HUES64 (cell line): ENCODE measurements at regions not wholly inside any gene's neighbourhood (a gene's known extent, or its start where the extent isn't known, plus 50 kb on each side); places are given as distances from the start of the nearest gene placed in this dataset.

Experiments used
- H3K27ac ChIP-seq: 2 replicates; pipeline ENCODE4 v1.7.0; 2013; ENCODE audit warnings: low read depth, low read length, inconsistent platforms
- H3K27me3 ChIP-seq: 2 replicates; pipeline ENCODE4 v1.6.1; 2013; ENCODE audit warnings: mild to moderate bottlenecking, low read length; ENCODE audit not compliant: insufficient read depth
- H3K36me3 ChIP-seq: 2 replicates; pipeline ENCODE4 v1.6.1; 2013; ENCODE audit warnings: mild to moderate bottlenecking, low read length; ENCODE audit not compliant: insufficient read depth
- H3K4me1 ChIP-seq: 2 replicates; pipeline ENCODE4 v1.6.1; 2013; ENCODE audit warnings: mild to moderate bottlenecking, low read length, moderate library complexity; ENCODE audit not compliant: insufficient read depth
- H3K4me3 ChIP-seq: 2 replicates; pipeline ENCODE4 v1.5.1; 2013; ENCODE audit warnings: mild to moderate bottlenecking, low read length, moderate library complexity
- H3K9ac ChIP-seq: 2 replicates; pipeline ENCODE4 v1.6.1; 2013; ENCODE audit warnings: mild to moderate bottlenecking, low read depth, low read length
- H3K9me3 ChIP-seq: 2 replicates; pipeline ENCODE4 v1.6.1; 2013; ENCODE audit warnings: low read depth, low read length; ENCODE audit not compliant: insufficient read depth
- WGBS: fragments of 150-250, 120-280 bp; methylation state at CpG from one replicate; pipeline ENCODE4 v1.1.7; 2013; ENCODE audit warnings: missing lambda C conversion rate; 5-methylcytosine and 5-hydroxymethylcytosine counted together

DNA sequence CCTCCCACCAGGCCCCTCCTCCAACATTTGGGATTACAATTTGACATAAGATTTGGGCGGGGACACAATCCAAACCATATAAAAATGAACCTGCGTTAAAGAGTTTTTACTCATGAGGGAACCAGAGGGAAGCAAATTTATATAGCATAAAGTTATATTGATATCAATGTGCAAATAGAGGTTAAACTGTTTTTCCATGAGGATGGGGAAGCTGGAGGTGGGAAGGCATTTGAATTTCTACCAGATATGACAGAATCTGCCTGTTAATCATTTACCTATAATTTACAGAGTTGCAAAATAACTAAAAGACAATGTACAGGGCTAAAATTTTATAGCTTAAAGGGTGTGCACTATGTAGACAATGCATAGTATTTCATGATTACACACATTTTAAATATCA lies 322.0 kb upstream of the FKBP1C start:
- WGBS = 100% methylated on average over 2 of the region's 2 CpGs
- Histone ChIP-seq H3K27me3 (no peaks in the 10 kb centered on the region), H3K9ac (no peak overlapping the region), H3K4me1 (no peaks in the 10 kb centered on the region), H3K4me3 (no peak overlapping the region), H3K9me3 (no peaks in the 10 kb centered on the region), H3K36me3 (no peaks in the 10 kb centered on the region), H3K27ac (no peak overlapping the region)

DNA sequence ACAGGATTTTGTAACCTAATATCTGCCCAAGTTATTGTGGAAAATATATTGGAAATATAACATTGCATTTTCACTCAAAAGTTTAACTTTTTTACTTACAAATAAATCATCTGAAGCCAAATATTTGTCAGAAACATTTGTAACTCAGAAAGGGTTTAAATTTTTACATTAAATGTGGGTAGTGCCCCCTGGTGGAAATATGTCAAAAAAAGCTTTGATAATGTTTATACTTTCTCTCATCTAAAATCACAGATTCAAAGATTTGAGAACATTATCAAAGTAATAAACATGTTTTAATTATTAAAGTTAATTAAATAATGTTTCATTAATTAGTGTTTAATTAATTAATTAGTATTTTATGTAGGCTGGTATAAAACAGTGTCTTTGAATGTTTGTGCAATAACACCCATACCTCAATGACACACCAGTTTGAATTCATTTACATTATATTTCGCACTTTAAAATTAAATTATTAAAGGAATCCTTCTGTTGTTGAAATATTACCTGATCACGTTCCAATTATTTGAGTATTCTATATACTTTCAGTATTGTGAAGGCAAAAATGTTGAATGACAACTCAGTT lies 320.1 kb upstream of the FKBP1C start:
- Histone ChIP-seq H3K36me3 (no peaks in the 10 kb centered on the region), H3K27ac (no peak overlapping the region), H3K9me3 (no peaks in the 10 kb centered on the region), H3K27me3 (no peaks in the 10 kb centered on the region), H3K4me1 (no peaks in the 10 kb centered on the region), H3K9ac (no peak overlapping the region), H3K4me3 (no peak overlapping the region)
- whole genome bisulfite sequencing = no CpG with 5 or more reads among the region's 2 CpGs

- no peak overlapping the region for H3K4me3 ChIP-seq
- H3K9ac ChIP-seq = no peak overlapping the region
- 96% methylated on average over 1 of the region's 1 CpG for WGBS
- no peaks in the 10 kb centered on the region for H3K9me3 ChIP-seq
- H3K27me3 ChIP-seq = no peaks in the 10 kb centered on the region
- no peaks in the 10 kb centered on the region for H3K36me3 ChIP-seq
- no peak overlapping the region for H3K27ac ChIP-seq
- H3K4me1 ChIP-seq = no peaks in the 10 kb centered on the region
These were observed 317.2 kb upstream of the FKBP1C start for GRCh38 chr6:62894114-62894513.

DNA sequence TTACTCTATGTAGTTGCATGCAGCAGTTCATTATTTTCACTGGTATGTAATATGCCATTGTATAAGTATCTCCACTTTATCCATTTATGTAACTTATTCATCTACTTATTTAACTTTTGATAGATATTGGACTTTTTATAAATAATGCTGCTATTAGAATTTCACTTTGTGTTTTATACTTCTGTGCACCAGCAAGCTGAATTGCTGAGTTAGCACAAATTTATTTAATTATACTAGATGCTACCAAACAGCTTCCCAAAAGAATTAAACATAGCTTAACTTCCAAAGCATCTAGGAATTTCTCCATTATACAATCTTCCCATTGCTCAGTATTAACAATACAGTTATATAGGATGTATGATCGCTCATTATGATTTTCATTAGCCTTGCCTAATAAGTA lies 308.0 kb upstream of the FKBP1C start:
- H3K9me3 ChIP-seq = no peaks in the 10 kb centered on the region
- no peak overlapping the region for H3K9ac ChIP-seq
- H3K27me3 ChIP-seq = no peaks in the 10 kb centered on the region
- no peak overlapping the region for H3K4me3 ChIP-seq
- H3K36me3 ChIP-seq = no peaks in the 10 kb centered on the region
- no peaks in the 10 kb centered on the region; the same call in 1 of the 2 replicates for H3K4me1 ChIP-seq
- no peak overlapping the region for H3K27ac ChIP-seq
- WGBS = 86% methylated on average over 1 of the region's 1 CpG

- no peaks in the 10 kb centered on the region for H3K27me3 ChIP-seq
- no peak overlapping the region for H3K4me3 ChIP-seq
- no peaks in the 10 kb centered on the region; the same call in 1 of the 2 replicates for H3K4me1 ChIP-seq
- no peaks in the 10 kb centered on the region for H3K9me3 ChIP-seq
- H3K36me3 ChIP-seq = no peaks in the 10 kb centered on the region
- no peak overlapping the region for H3K27ac ChIP-seq
- 83% methylated on average over 5 of the region's 5 CpGs for WGBS
- no peak overlapping the region for H3K9ac ChIP-seq
These were observed 306.6 kb upstream of the FKBP1C start for GRCh38 chr6:62904687-62905086.

GRCh38 chr6:62914530-62914929 lies 296.7 kb upstream of the FKBP1C start:
- Histone ChIP-seq H3K4me1 (no peaks in the 10 kb centered on the region), H3K27ac (no peak overlapping the region), H3K9me3 (no peaks in the 10 kb centered on the region), H3K36me3 (no peaks in the 10 kb centered on the region), H3K9ac (no peak overlapping the region), H3K27me3 (no peaks in the 10 kb centered on the region), H3K4me3 (no peak overlapping the region)
- WGBS = 93% methylated on average over 3 of the region's 4 CpGs

GRCh38 chr6:62923728-62924127 lies 287.5 kb upstream of the FKBP1C start:
- H3K9ac ChIP-seq = no peak overlapping the region
- no peaks in the 10 kb centered on the region for H3K4me1 ChIP-seq
- no peaks in the 10 kb centered on the region for H3K27me3 ChIP-seq

GRCh38 chr6:62940848-62941247 lies 270.4 kb upstream of the FKBP1C start:
- WGBS = 90% methylated on average over 3 of the region's 3 CpGs
- no peaks in the 10 kb centered on the region for H3K4me1 ChIP-seq
- no peak overlapping the region for H3K9ac ChIP-seq
- no peaks in the 10 kb centered on the region for H3K36me3 ChIP-seq
- H3K27ac ChIP-seq = no peak overlapping the region
- no peaks in the 10 kb centered on the region for H3K27me3 ChIP-seq
- H3K9me3 ChIP-seq = no peaks in the 10 kb centered on the region
- no peak overlapping the region for H3K4me3 ChIP-seq

More at GRCh38 chr6:62923728-62924127, 287.5 kb upstream of the FKBP1C start:
- H3K36me3 ChIP-seq = no peaks in the 10 kb centered on the region
- H3K27ac ChIP-seq = no peak overlapping the region
- H3K9me3 ChIP-seq = no peaks in the 10 kb centered on the region
- no peak overlapping the region for H3K4me3 ChIP-seq

DNA sequence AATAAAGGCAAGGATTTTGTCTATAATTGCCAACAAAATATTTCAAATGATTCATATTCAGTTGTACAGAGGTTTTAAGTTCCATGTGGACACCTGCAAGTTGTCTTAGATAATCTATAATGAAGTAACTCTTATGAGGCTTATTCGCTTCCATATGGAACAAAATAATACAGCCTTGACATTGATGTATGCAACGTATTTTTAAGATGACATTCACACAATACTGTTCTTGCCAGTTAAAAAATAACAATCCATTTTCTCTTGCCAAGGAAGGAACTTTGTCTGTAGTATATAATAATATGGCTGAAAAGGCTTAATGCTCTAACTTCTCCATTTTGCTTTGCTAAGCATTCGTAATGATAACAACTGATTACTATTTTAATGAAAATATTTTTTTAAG lies 269.3 kb upstream of the FKBP1C start:
- Histone ChIP-seq H3K36me3 (no peaks in the 10 kb centered on the region), H3K4me1 (no peaks in the 10 kb centered on the region), H3K9me3 (no peaks in the 10 kb centered on the region), H3K27me3 (no peaks in the 10 kb centered on the region), H3K9ac (no peak overlapping the region), H3K27ac (no peak overlapping the region), H3K4me3 (no peak overlapping the region)
- WGBS = 96% methylated on average over 2 of the region's 3 CpGs

DNA sequence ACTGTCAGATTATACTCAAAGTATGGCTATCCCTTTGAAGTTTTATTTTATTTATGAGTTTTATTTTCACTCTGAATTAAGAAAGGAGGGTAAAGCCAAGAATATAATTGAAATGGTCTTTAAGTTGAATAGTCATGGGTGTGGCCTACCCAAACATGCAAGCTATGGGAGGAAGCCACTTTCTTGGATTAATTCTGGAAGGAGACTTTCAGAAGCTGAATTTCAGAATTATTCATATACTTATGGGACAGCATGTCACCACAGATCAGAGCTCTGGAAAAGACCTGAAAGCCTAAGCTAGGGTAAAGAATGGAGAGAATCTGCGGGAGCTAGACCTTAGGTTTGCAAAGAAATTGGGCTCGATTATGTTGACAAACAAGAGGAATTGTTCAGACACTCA lies 242.4 kb upstream of the FKBP1C start:
- H3K27ac ChIP-seq = no peak overlapping the region
- H3K9ac ChIP-seq = no peak overlapping the region
- H3K4me3 ChIP-seq = no peak overlapping the region
- no peaks in the 10 kb centered on the region for H3K36me3 ChIP-seq
- 90% methylated on average over 2 of the region's 2 CpGs for WGBS
- H3K9me3 ChIP-seq = no peaks in the 10 kb centered on the region
- no peaks in the 10 kb centered on the region for H3K27me3 ChIP-seq
- H3K4me1 ChIP-seq = no peaks in the 10 kb centered on the region

DNA sequence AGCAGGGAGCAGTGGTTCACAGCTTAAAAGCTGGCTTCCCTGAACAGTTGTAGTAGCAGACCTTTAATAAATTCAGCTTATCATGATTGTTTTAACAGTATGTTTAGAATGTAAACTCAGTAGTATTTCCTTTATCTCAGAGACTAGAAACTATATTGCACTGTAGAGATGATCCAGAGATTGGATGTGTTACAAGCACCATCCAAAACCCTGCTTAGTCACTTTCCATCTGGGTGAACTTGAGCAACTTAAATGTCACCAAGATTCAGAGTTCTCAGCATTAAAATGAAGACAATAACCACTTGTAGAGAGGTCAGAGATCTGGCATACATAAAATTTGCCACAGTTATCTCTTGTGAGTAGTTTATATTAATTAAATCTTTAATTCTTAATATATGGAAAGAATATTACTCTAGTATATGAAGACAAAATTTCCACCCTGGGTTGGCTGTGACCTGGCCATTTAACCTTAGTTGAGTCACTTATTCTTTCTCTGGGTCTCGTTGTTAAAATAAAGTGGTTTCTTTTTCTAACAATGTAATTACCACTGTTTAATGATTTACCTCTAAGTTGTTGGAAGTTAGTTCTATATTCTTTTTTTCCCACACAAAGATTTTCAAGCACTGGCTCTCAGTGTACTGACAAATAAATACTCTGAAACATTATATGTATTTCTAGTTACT lies 239.2 kb upstream of the FKBP1C start:
- Histone ChIP-seq H3K9ac (no peak overlapping the region), H3K4me1 (no peaks in the 10 kb centered on the region), H3K4me3 (no peak overlapping the region), H3K27me3 (no peaks in the 10 kb centered on the region), H3K9me3 (no peaks in the 10 kb centered on the region), H3K36me3 (no peaks in the 10 kb centered on the region), H3K27ac (no peak overlapping the region)
- WGBS = no CpG with 5 or more reads among the region's 1 CpG

GRCh38 chr6:62974452-62974851 lies 236.8 kb upstream of the FKBP1C start:
- Histone ChIP-seq H3K9me3 (no peaks in the 10 kb centered on the region), H3K27me3 (no peaks in the 10 kb centered on the region), H3K27ac (no peak overlapping the region), H3K4me3 (no peak overlapping the region), H3K9ac (no peak overlapping the region), H3K4me1 (no peaks in the 10 kb centered on the region), H3K36me3 (no peaks in the 10 kb centered on the region)
- WGBS = 86% methylated on average over 1 of the region's 1 CpG
